WTC11 (cell line): ENCODE measurements at regions not wholly inside any gene's neighbourhood (a gene's known extent, or its start where the extent isn't known, plus 50 kb on each side); places are given as distances from the start of the nearest gene placed in this dataset.

ENCODE experiments used
- ATAC-seq: fragments of 200-7000 bp; cut with Tn5 transposase; 2 replicates; pipeline ENCODE4 v1.10.0; 2021; ENCODE audit warnings: mild to moderate bottlenecking, moderate library complexity
- CTCF ChIA-PET: fragments of 300-600 bp; sonication (Branson Sonifier 250); formaldehyde crosslinking; loops from one replicate; lab custom pipeline; 2021; ENCODE audit warnings: antibody characterized with exemption; lab: Charles Lee
- POLR2A ChIA-PET: fragments of 350-600 bp; sonication (Branson Sonifier 250); formaldehyde crosslinking; loops from one replicate; lab custom pipeline; 2021; ENCODE audit warnings: antibody characterized with exemption; lab: Charles Lee
- DNase-seq: peaks from one replicate; pipeline ENCODE4 v3.0.0; 2021; ENCODE audit warnings: low spot score
- H3K27ac Mint-ChIP-seq: 2 replicates; pipeline ENCODE4 v1.8.0; 2021; ENCODE audit warnings: mixed read lengths
- H3K27me3 Mint-ChIP-seq: 2 replicates; pipeline ENCODE4 v1.8.0; 2021; ENCODE audit warnings: low read depth, mild to moderate bottlenecking, moderate library complexity, mixed read lengths
- H3K36me3 Mint-ChIP-seq: 2 replicates; pipeline ENCODE4 v1.8.0; 2021; ENCODE audit warnings: mixed read lengths
- H3K4me1 Mint-ChIP-seq: 2 replicates; pipeline ENCODE4 v1.8.0; 2022; ENCODE audit warnings: mixed read lengths
- H3K4me3 Mint-ChIP-seq: 2 replicates; pipeline ENCODE4 v1.8.0; 2021; ENCODE audit warnings: mild to moderate bottlenecking, moderate library complexity, mixed read lengths
- H3K9me3 Mint-ChIP-seq: 2 replicates; pipeline ENCODE4 v1.8.0; 2021; ENCODE audit warnings: mixed read lengths
- ATF2 ChIP-seq: sonication (generic); formaldehyde crosslinking; IDR thresholded peaks from 2 replicates; pipeline ENCODE4 v1.8.1; 2022; ENCODE audit warnings: low read depth, missing genetic modification reagents, borderline replicate concordance
- CREM ChIP-seq: sonication (generic); formaldehyde crosslinking; IDR thresholded peaks from 2 replicates; pipeline ENCODE4 v1.8.1; 2022; ENCODE audit warnings: mild to moderate bottlenecking, missing genetic modification reagents, moderate library complexity
- CTCF ChIP-seq: fragments of 200-600 bp; IDR thresholded peaks from 2 replicates; pipeline ENCODE4 v1.8.0; 2022; ENCODE audit warnings: antibody characterized with exemption
- E2F4 ChIP-seq: sonication (generic); formaldehyde crosslinking; IDR thresholded peaks from 2 replicates; pipeline ENCODE4 v1.8.1; 2022; ENCODE audit warnings: low read depth, mild to moderate bottlenecking, moderate library complexity, missing genetic modification reagents, borderline replicate concordance
- FOXK1 ChIP-seq: sonication (generic); formaldehyde crosslinking; IDR thresholded peaks from 2 replicates; pipeline ENCODE4 v1.8.0; 2022; ENCODE audit warnings: mild to moderate bottlenecking, moderate library complexity, missing genetic modification reagents
- FOXP4 ChIP-seq: sonication (generic); formaldehyde crosslinking; IDR thresholded peaks from 2 replicates; pipeline ENCODE4 v1.8.0; 2022; ENCODE audit warnings: mild to moderate bottlenecking, missing genetic modification reagents
- HMGXB4 ChIP-seq: sonication (generic); formaldehyde crosslinking; IDR thresholded peaks from 2 replicates; pipeline ENCODE4 v1.8.1; 2023; ENCODE audit warnings: mild to moderate bottlenecking, moderate library complexity, missing genetic modification reagents
- IRF1 ChIP-seq: sonication (generic); formaldehyde crosslinking; IDR thresholded peaks from 2 replicates; pipeline ENCODE4 v1.8.0; 2023; ENCODE audit warnings: missing genetic modification reagents
- JAZF1 ChIP-seq: fragments of 250-450 bp; sonication (Bioruptor Pico); IDR thresholded peaks from 2 replicates; pipeline ENCODE4 v1.9.0; 2021; ENCODE audit warnings: moderate library complexity, mild to moderate bottlenecking, inconsistent platforms
- MLX ChIP-seq: sonication (generic); formaldehyde crosslinking; IDR thresholded peaks from 2 replicates; pipeline ENCODE4 v1.8.1; 2023; ENCODE audit warnings: mild to moderate bottlenecking, missing genetic modification reagents, moderate library complexity
- NFATC4 ChIP-seq: fragments of 250-450 bp; sonication (Bioruptor Pico); IDR thresholded peaks from 2 replicates; pipeline ENCODE4 v1.9.0; 2021; ENCODE audit warnings: mild to moderate bottlenecking
- NR3C1 ChIP-seq: sonication (generic); formaldehyde crosslinking; conservative IDR thresholded peaks from 2 replicates; pipeline ENCODE4 v1.8.1; 2023; ENCODE audit warnings: low read depth, mild to moderate bottlenecking, missing genetic modification reagents
- SMAD4 ChIP-seq: sonication (generic); formaldehyde crosslinking; IDR thresholded peaks from 2 replicates; pipeline ENCODE4 v1.8.0; 2022; ENCODE audit warnings: mild to moderate bottlenecking, missing genetic modification reagents
- SOX15 ChIP-seq: fragments of 250-450 bp; sonication (Bioruptor Pico); IDR thresholded peaks from 2 replicates; pipeline ENCODE4 v1.9.0; 2021; ENCODE audit warnings: mild to moderate bottlenecking
- TCF7 ChIP-seq: sonication (generic); formaldehyde crosslinking; IDR thresholded peaks from 2 replicates; pipeline ENCODE4 v1.8.0; 2022; ENCODE audit warnings: mild to moderate bottlenecking, low read depth, missing genetic modification reagents, moderate library complexity
- TP53 ChIP-seq: sonication (generic); formaldehyde crosslinking; IDR thresholded peaks from 2 replicates; pipeline ENCODE4 v1.8.1; 2023; ENCODE audit warnings: mild to moderate bottlenecking, missing genetic modification reagents
- ZBTB21 ChIP-seq: sonication (generic); formaldehyde crosslinking; IDR thresholded peaks from 2 replicates; pipeline ENCODE4 v1.8.1; 2023; ENCODE audit warnings: mild to moderate bottlenecking, missing genetic modification reagents, borderline replicate concordance
- ZNF138 ChIP-seq: sonication (generic); formaldehyde crosslinking; conservative IDR thresholded peaks from 2 replicates; pipeline ENCODE4 v1.8.1; 2022; ENCODE audit warnings: mild to moderate bottlenecking, moderate library complexity, missing genetic modification reagents
- ZNF532 ChIP-seq: fragments of 250-450 bp; sonication (Bioruptor Pico); IDR thresholded peaks from 2 replicates; pipeline ENCODE4 v1.9.0; 2021; ENCODE audit warnings: mild to moderate bottlenecking, borderline replicate concordance
- ZNF671 ChIP-seq: fragments of 250-450 bp; sonication (Bioruptor Pico); IDR thresholded peaks from 2 replicates; pipeline ENCODE4 v1.8.0; 2021; ENCODE audit warnings: mild to moderate bottlenecking

GRCh38 chr1:209059981-209060380 lies 523.5 kb upstream of the CAMK1G start (continued):
- no peak for TF ChIP-seq ZNF532 (CRISPR knock-in tag)
- no peak for TF ChIP-seq ZBTB21 (CRISPR knock-in tag)
- no peak for TF ChIP-seq ATF2
- TF ChIP-seq HMGXB4 (CRISPR knock-in tag): no peak
- TF ChIP-seq FOXP4 (CRISPR knock-in tag): no peak
- TF ChIP-seq FOXK1 (CRISPR knock-in tag): no peak
- TF ChIP-seq TCF7 (CRISPR knock-in tag): no peak
- no peak for TF ChIP-seq JAZF1 (CRISPR knock-in tag)
- TF ChIP-seq NFATC4 (CRISPR knock-in tag): no peak
- no peak for TF ChIP-seq ZNF138 (CRISPR knock-in tag)
- no peak for TF ChIP-seq ZNF671 (CRISPR knock-in tag)
- no peak for TF ChIP-seq IRF1 (CRISPR knock-in tag)
- TF ChIP-seq TP53 (CRISPR knock-in tag): no peak

- H3K9me3 Mint-ChIP-seq: peaks cover 8% of the 10 kb centered on the region
- DNase-seq (no peak), ATAC-seq (no peak)
- H3K4me1 Mint-ChIP-seq: peaks cover 23% of the 10 kb centered on the region
- ChIA-PET CTCF (no interaction called here), POLR2A (no interaction called here)
- H3K4me3 Mint-ChIP-seq: no peak overlapping the region
- H3K27ac Mint-ChIP-seq: no peak overlapping the region
- peaks cover 3% of the 10 kb centered on the region; the same call in 1 of the 2 replicates for H3K27me3 Mint-ChIP-seq
- TF ChIP-seq SMAD4 (CRISPR knock-in tag) (no peak), CTCF (no peak), SOX15 (CRISPR knock-in tag) (no peak), E2F4 (no peak), NR3C1 (no peak), CREM (CRISPR knock-in tag) (no peak), MLX (no peak), JAZF1 (CRISPR knock-in tag) (no peak)
- H3K36me3 Mint-ChIP-seq: no peaks in the 10 kb centered on the region
Measured at GRCh38 chr1:209062081-209062620, 521.4 kb upstream of the CAMK1G start.
